HG03097 (cell line): ENCODE measurements at regions not wholly inside any gene's neighbourhood (a gene's known extent, or its start where the extent isn't known, plus 50 kb on each side); places are given as distances from the start of the nearest gene placed in this dataset.
"Not testable (repeated sequence)": the region's sequence is repeated elsewhere in the genome, so short reads cannot be mapped to it uniquely, and the experiment has no call there.

Experiments
- ATAC-seq: cut with Tn5 transposase; IDR thresholded peaks from one replicate; pipeline ENCODE4 v1.9.1; 2021; ENCODE audit not compliant: unreplicated experiment, low FRiP score

- ATAC-seq = no peak
These were observed 799.8 kb downstream of the DIPK2A start for GRCh38 chr3:144771381-144771870.

- no peak for ATAC-seq
These were observed 800.7 kb downstream of the DIPK2A start for GRCh38 chr3:144772372-144772771.

- no peak for ATAC-seq
These were observed 801.7 kb downstream of the DIPK2A start for GRCh38 chr3:144773350-144773749.

- no peak for ATAC-seq
These were observed 803.3 kb downstream of the DIPK2A start for GRCh38 chr3:144774897-144775296.

GRCh38 chr3:144775551-144775950 is 803.9 kb downstream of the DIPK2A start:
- no peak for ATAC-seq

- ATAC-seq = no peak
These were observed 806.3 kb downstream of the DIPK2A start for GRCh38 chr3:144777906-144778305.

- ATAC-seq = no peak
These were observed 819.4 kb downstream of the DIPK2A start for GRCh38 chr3:144791034-144791433.

- no peak for ATAC-seq
These were observed 830.3 kb downstream of the DIPK2A start for GRCh38 chr3:144801890-144802289.

GRCh38 chr3:144809380-144809779 is 837.8 kb downstream of the DIPK2A start:
- no peak for ATAC-seq

- ATAC-seq = no peak
These were observed 838.5 kb downstream of the DIPK2A start for GRCh38 chr3:144810160-144810559.

GRCh38 chr3:144815655-144816054 is 844.0 kb downstream of the DIPK2A start:
- ATAC-seq = no peak

GRCh38 chr3:144816323-144816722 is 844.7 kb downstream of the DIPK2A start:
- no peak for ATAC-seq

GRCh38 chr3:144818973-144819372 is 847.4 kb downstream of the DIPK2A start:
- ATAC-seq = no peak

GRCh38 chr3:144820232-144820631 is 848.6 kb downstream of the DIPK2A start:
- not testable (repeated sequence) for ATAC-seq

- ATAC-seq = no peak
These were observed 849.1 kb downstream of the DIPK2A start for GRCh38 chr3:144820726-144821125.

- no peak for ATAC-seq
These were observed 850.0 kb downstream of the DIPK2A start for GRCh38 chr3:144821583-144821982.

GRCh38 chr3:144822671-144823070 is 851.0 kb downstream of the DIPK2A start:
- no peak for ATAC-seq

- ATAC-seq = no peak
These were observed 860.5 kb downstream of the DIPK2A start for GRCh38 chr3:144831955-144832716.

- ATAC-seq = no peak
These were observed 868.4 kb downstream of the DIPK2A start for GRCh38 chr3:144839991-144840390.

- no peak for ATAC-seq
These were observed 869.2 kb downstream of the DIPK2A start for GRCh38 chr3:144840866-144841265.

GRCh38 chr3:144843099-144843498 is 871.5 kb downstream of the DIPK2A start:
- no peak for ATAC-seq

GRCh38 chr3:144852999-144853398 is 881.4 kb downstream of the DIPK2A start:
- ATAC-seq = no peak
